Thyroid gland (tissue), 4 donors: ENCODE measurements at regions not wholly inside any gene's neighbourhood (a gene's known extent, or its start where the extent isn't known, plus 50 kb on each side); places are given as distances from the start of the nearest gene placed in this dataset.

Source experiments
- CTCF ChIP-seq, 6 experiments: fragments of 200-600 bp in 3 of 6; fragments of 450-650 bp in 3 of 6; sonication (generic) in 3 of 6; IDR thresholded peaks; one replicate each; pipeline ENCODE4 v1.5.1; 2016 to 2019; ENCODE audit warnings: antibody characterized with exemption in 6 of 6, mild to moderate bottlenecking in 2 of 6, inconsistent platforms in 1 of 6, moderate library complexity in 1 of 6
- POLR2A ChIP-seq, 2 donors: fragments of 450-650 bp; IDR thresholded peaks; one replicate each; pipeline ENCODE4 v1.6.1; 2017; ENCODE audit warnings: antibody characterized with exemption in 2 of 2, mild to moderate bottlenecking in 2 of 2, moderate library complexity in 1 of 2

- no peak for TF ChIP-seq POLR2A (IDR thresholded peaks at IDR 0.05)
- TF ChIP-seq CTCF (IDR thresholded peaks at IDR 0.05): no peak
Measured at GRCh38 chr13:37257051-37257450, 151.6 kb upstream of the CSNK1A1L start.
